Activated CD4-positive, alpha-beta memory T cell treated with anti-CD3 and anti-CD28 coated beads for 36 hours (primary cell): ENCODE measurements at regions not wholly inside any gene's neighbourhood (a gene's known extent, or its start where the extent isn't known, plus 50 kb on each side); places are given as distances from the start of the nearest gene placed in this dataset.

ENCODE experiments used
- CTCF ChIA-PET: fragments of 350-600 bp; sonication (Branson Sonifier 250); formaldehyde crosslinking; loops from one replicate; lab custom pipeline; 2021; ENCODE audit warnings: antibody characterized with exemption, inconsistent platforms; lab: Charles Lee
- POLR2A ChIA-PET: fragments of 350-600 bp; sonication (Branson Sonifier 250); formaldehyde crosslinking; loops from one replicate; lab custom pipeline; 2021; ENCODE audit warnings: antibody characterized with exemption; lab: Charles Lee
- DNase-seq: peaks from one replicate; pipeline ENCODE4 v3.0.0-alpha.2; 2020
- H3K27ac Mint-ChIP-seq: one replicate; pipeline ENCODE4 v1.8.0; 2021; ENCODE audit warnings: mixed read lengths
- H3K27me3 Mint-ChIP-seq: one replicate; pipeline ENCODE4 v1.8.0; 2021; ENCODE audit warnings: mixed read lengths
- H3K36me3 Mint-ChIP-seq: one replicate; pipeline ENCODE4 v1.8.0; 2021; ENCODE audit warnings: mixed read lengths
- H3K4me1 Mint-ChIP-seq: one replicate; pipeline ENCODE4 v1.8.0; 2021; ENCODE audit warnings: low read depth, mixed read lengths
- H3K4me3 Mint-ChIP-seq: one replicate; pipeline ENCODE4 v1.8.0; 2021; ENCODE audit warnings: mild to moderate bottlenecking, mixed read lengths
- H3K9me3 Mint-ChIP-seq: one replicate; pipeline ENCODE4 v1.8.0; 2021; ENCODE audit warnings: mixed read lengths
- intact Hi-C: fragments of 100-400 bp; cut with micrococcal nuclease; formaldehyde crosslinking; loops from one replicate; pipeline ENCODE4 v1.15.1; 2023

DNA sequence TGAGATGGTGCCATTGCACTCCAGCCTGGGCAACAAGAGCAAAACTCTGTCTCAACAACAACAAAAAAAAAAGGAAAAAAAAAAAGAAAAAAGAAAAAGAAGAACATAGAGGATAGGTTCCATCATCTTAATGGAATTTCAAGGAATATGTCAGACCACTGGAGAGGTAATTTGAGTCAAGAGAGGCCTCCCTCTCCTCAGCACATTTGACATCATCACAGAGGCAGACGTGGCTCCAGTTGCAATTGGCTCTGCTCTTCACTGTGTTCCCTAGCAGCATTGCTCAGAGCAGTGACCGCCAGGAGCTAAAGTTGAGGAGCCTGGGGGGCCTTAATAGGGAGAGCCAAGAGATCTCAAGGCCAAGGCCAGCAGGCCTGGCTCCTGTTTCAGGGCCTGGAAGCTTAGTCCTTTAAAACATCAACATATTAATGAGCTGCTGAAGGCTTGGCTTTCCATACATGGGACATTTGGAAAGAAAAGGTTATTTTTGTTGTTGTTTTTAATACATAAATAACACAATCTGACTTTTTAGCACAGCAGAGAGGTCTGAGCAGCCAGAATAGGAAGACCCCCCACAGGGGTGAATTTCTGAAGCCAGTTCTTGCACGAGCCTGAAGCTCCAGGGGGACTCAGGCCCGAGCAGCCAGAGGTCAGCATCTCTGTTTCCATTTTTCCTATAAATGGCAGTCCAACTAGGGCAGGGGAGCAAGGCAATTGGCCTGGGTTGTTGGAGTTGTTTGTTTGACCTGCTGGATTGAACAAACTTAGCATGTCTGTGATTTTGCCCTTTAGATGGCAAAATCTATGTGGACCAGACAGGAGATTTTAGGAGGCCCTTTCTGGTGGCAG is 118.3 kb upstream of the FGGY start:
- no peak overlapping the region for H3K27ac Mint-ChIP-seq
- ChIA-PET POLR2A (no interaction called here), CTCF (no interaction called here)
- intact Hi-C loops = no loop called here
- H3K9me3 Mint-ChIP-seq = no peaks in the 10 kb centered on the region
- H3K36me3 Mint-ChIP-seq = no peaks in the 10 kb centered on the region
- no peak for DNase-seq
- H3K4me1 Mint-ChIP-seq = no peaks in the 10 kb centered on the region
- no peak overlapping the region for H3K4me3 Mint-ChIP-seq
- H3K27me3 Mint-ChIP-seq = no peaks in the 10 kb centered on the region

DNA sequence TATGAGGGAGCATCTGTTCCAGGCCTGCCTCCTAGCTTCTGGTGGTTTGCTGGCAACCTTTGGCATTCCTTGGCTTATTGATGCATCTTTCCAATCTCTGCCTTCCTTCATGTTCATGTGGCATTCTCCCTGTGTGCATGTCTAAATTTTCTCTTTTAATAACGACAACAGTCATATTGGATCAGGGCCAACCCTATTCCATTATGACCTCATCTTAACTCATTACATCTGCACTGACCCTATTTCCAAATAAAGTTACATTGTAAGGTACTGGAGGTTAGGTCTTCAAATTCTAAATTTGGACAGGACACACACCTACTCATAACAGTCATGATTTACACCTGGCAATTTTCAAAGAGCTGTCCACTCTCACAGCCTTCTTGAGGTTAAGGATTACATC is 117.2 kb upstream of the FGGY start:
- Mint-ChIP-seq H3K27ac (no peak overlapping the region), H3K4me3 (no peak overlapping the region), H3K36me3 (no peaks in the 10 kb centered on the region), H3K4me1 (no peaks in the 10 kb centered on the region), H3K9me3 (no peaks in the 10 kb centered on the region), H3K27me3 (no peaks in the 10 kb centered on the region)
- POLR2A ChIA-PET = no interaction called here
- CTCF ChIA-PET = no interaction called here
- intact Hi-C loops = no loop called here
- DNase-seq = no peak

DNA sequence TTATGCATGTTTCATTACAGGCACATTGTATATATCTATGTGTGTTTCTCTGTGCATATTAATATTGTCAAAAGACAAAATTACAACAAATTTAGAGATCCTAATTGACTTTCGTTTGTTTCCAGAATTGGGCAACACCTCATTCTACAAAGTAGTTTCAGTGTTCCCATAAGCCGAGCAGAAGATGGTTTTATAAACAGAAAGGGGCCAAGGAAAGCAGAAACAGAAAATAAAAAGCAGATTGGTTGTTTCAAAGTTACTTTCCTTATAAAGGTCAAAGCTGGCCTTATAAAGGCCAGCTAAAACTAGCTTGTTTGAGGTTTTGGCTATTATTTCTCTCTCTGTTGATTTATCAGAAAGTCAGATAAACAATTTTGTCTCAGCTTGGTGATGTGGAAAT is 116.2 kb upstream of the FGGY start:
- no peaks in the 10 kb centered on the region for H3K4me1 Mint-ChIP-seq
- intact Hi-C loops = no loop called here

DNA sequence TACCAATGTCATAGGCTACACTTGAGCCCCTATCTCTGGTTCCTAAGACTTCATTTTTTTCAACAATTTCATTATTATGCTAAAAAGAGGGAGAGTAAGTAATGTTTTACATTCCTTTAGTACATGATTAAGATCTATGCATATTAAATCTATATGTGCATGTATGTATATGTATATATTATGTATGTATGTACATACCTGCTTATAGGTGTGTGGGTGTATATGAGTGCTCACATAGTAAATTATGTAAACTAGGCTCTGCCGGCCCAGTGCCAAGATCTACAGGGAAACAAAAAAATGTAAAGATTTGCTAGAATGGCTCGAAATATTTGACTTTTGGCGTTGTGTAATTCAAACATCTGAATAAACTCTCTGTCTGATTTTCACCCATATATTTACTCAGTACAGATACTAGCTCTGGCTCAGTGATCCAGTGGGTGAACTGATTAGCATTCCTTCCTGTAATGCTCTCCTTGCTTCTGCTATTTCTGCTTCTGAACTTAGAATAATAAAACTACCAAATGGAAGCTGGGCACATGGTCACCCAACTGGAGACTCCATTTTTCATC is 113.1 kb upstream of the FGGY start:
- intact Hi-C loops = no loop called here
- H3K9me3 Mint-ChIP-seq = no peaks in the 10 kb centered on the region

More for the DNA sequence above, 116.2 kb upstream of the FGGY start:
- Mint-ChIP-seq H3K36me3 (no peaks in the 10 kb centered on the region), H3K27me3 (no peaks in the 10 kb centered on the region), H3K9me3 (no peaks in the 10 kb centered on the region), H3K4me3 (no peak overlapping the region), H3K27ac (no peak overlapping the region)
- CTCF ChIA-PET = no interaction called here
- POLR2A ChIA-PET = no interaction called here
- DNase-seq = no peak

DNA sequence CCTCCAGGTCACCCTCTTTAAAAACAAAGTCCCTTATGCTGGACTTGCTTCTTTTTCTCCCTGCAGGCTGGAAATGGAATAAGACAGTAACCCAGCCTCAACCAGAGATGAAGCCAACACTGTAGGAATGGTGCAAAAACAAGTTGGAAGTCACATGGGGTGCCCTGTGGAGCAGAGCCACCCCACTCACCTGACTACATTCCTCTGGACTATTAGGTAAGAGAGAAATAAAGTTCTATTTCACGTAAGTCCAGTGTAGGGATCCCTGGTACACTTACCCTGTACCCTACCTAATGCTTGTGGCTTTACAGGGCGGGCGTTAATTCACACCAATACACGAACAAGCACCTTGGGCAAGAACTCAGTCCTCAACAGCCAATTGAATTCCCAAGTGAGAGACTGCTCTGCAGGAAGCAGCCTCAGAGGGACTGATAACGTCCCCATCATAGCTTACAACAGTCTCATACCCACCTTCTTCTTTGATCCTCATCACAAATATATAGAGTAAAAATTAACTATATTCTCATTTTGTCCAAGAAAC is 112.5 kb upstream of the FGGY start:
- no peaks in the 10 kb centered on the region for H3K9me3 Mint-ChIP-seq
- intact Hi-C loops = no loop called here
- no peak for DNase-seq
- no peak overlapping the region for H3K4me3 Mint-ChIP-seq
- no peaks in the 10 kb centered on the region for H3K36me3 Mint-ChIP-seq
- H3K4me1 Mint-ChIP-seq = no peaks in the 10 kb centered on the region
- H3K27me3 Mint-ChIP-seq = no peaks in the 10 kb centered on the region
- ChIA-PET CTCF (no interaction called here), POLR2A (no interaction called here)
- H3K27ac Mint-ChIP-seq = no peak overlapping the region

More for the DNA sequence above, 113.1 kb upstream of the FGGY start:
- Mint-ChIP-seq H3K4me3 (no peak overlapping the region), H3K36me3 (no peaks in the 10 kb centered on the region), H3K27me3 (no peaks in the 10 kb centered on the region), H3K27ac (no peak overlapping the region), H3K4me1 (no peaks in the 10 kb centered on the region)
- ChIA-PET CTCF (no interaction called here), POLR2A (no interaction called here)
- no peak for DNase-seq

DNA sequence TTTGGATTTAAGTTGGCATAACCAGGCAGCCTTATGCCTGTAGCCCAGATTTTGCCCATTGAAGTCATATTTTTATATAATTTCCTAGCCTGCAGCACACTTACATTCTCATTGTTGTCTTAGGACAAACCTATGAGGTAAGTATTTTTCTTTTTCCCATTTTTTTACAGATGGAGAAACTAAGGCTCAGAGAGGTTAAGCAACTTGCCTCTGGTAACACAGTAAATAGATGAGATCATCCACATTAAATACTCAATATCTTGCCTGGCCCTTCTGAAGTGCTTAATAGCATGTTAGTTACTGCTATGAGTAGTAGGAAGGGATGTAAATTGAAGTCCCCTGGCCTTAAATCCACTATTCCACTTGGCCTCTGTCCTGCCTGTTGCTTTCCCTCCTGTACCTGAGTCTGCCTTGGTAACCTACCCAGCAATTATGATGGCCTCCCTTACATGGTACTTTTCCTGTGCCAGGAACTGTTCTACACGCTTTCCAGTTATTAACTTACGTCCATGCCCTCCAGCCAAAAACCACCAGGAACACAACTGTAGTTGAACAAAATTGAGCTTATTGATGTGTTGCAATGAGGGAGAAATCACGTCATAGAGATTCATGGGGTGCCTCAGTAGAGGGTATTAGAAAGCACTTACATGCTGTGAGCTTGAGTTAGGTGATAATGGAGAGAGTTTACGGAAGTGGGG is 111.6 kb upstream of the FGGY start:
- Mint-ChIP-seq H3K9me3 (no peaks in the 10 kb centered on the region), H3K4me1 (no peaks in the 10 kb centered on the region), H3K27ac (no peak overlapping the region), H3K4me3 (no peak overlapping the region), H3K27me3 (no peaks in the 10 kb centered on the region), H3K36me3 (no peaks in the 10 kb centered on the region)
- ChIA-PET CTCF (no interaction called here), POLR2A (no interaction called here)
- intact Hi-C loops = no loop called here
- DNase-seq = no peak

DNA sequence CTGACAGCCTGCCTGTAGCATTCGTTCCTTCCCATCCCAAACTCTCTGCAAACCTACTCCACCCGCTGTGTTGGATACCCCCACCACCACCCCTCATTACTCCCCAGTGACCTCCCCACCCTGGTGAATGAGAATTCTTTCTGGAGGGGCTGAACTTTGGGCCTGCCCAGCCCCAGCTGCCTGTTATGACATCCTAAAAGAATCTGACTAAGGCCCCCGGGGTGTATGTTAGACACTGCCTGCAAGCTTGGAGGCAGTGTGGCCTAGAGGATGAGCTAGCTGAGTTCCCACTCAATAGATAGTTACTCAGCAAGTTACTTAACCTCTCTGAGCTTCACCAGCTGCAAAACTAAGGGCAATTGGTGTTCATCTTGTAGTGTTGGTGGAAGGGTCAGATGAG is 110.2 kb upstream of the FGGY start:
- intact Hi-C loops = no loop called here
- no peaks in the 10 kb centered on the region for H3K36me3 Mint-ChIP-seq
- no peak for DNase-seq
- no peaks in the 10 kb centered on the region for H3K4me1 Mint-ChIP-seq
- POLR2A ChIA-PET = interaction anchor here (1.1 kb wide), 1 partner anchor 13 kb away, joined by 3 read pairs; no protein-coding TSS in a partner anchor
- H3K4me3 Mint-ChIP-seq = no peak overlapping the region
- no peaks in the 10 kb centered on the region for H3K9me3 Mint-ChIP-seq
- H3K27me3 Mint-ChIP-seq = peaks cover 1% of the 10 kb centered on the region
- H3K27ac Mint-ChIP-seq = no peak overlapping the region
- CTCF ChIA-PET = no interaction called here

DNA sequence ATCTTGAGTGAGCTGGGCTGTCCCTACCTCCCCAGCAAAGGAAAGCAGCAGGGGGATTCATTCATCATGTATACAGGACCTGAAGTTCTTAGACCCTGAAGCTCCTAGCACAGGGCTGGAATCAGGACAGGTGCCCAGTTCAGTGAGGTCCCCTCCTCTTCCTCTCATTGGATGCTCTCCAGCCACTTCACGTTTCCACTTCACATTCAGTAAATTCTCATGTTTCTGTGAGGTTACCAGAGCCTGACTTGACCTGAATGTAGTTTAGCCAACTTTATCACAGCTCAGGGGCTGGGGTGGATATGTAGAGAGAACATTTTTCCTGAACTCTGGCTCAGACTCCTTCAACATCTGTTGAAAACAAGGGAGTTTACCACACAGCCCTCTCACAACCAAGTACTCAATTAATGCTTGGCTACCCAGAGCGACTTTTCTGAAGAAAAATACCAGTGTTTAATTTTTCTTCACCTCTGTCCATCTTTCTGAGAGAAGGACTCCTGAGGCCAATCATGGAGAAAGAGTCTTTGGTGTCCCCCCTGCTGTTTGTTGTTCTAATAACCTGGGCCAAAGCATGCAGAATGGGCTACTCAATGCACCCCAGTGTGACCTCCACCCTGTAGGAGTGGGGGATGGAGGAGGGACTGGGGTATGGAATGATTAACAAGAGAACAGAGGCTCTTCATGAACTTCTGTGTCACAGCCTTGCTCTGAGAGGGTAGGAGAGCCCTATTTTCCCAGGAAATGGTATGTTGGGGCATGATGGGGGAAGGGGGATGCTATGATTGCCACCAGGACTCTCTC is 108.3 kb upstream of the FGGY start:
- Mint-ChIP-seq H3K27me3 (peaks cover 1% of the 10 kb centered on the region), H3K4me3 (no peak overlapping the region), H3K27ac (no peak overlapping the region), H3K9me3 (no peaks in the 10 kb centered on the region), H3K36me3 (no peaks in the 10 kb centered on the region), H3K4me1 (no peaks in the 10 kb centered on the region)
- POLR2A ChIA-PET = no interaction called here
- DNase-seq = no peak
- intact Hi-C loops = no loop called here
- CTCF ChIA-PET = no interaction called here

DNA sequence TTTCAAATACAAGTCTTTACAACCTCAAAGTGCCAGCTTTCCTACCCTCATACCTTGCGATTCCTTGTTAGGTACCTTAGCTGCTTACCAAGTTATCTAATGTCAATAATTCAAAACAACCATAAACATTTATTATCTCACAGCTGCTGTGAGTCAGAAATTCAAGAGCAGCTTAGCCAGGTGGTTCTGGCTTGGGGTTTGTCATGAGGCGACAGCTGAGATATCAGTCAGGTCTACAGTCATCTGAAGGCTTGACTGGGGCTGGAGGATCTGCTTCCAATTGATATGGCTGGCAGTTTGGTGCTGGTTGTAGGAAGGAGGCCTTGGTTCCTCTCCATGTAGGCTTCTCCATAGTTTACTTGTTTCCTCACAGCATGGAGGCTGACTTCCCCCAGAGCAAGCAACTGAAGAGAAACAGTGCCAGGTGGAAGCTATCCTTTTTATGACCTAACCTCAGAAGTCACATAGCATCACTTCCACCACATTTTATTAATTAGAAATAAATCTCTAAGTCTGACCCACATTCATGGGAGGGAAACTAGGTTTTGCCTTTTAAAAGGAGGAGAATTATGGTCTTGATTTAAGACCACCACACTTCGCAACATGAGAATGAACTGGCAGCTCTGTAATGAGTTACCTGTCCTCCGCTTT is 103.3 kb upstream of the FGGY start:
- Mint-ChIP-seq H3K27me3 (peaks cover 4% of the 10 kb centered on the region), H3K27ac (no peak overlapping the region), H3K9me3 (no peaks in the 10 kb centered on the region), H3K36me3 (no peaks in the 10 kb centered on the region), H3K4me3 (no peak overlapping the region), H3K4me1 (no peaks in the 10 kb centered on the region)
- intact Hi-C loops = no loop called here
- ChIA-PET POLR2A (no interaction called here), CTCF (no interaction called here)
- DNase-seq = no peak

DNA sequence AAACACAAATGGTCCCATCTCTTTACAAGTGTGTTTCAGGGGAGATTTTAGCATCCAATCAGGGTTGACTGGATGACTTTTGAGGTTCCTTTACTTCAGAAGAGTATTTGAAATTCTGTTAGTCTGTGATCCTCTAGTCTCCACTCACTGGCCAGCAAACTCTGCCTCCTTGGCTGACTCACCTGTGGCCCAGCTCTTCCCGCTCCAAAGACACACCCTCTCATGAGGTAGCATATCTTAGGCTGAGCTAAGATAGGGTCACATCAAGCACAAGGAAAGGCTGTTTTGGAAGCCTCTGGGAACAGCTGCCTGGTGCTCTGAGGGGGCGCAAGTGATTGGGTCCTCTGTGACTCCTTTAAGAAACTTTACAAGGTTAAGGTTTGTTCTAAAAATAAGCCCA is 102.3 kb upstream of the FGGY start:
- Mint-ChIP-seq H3K9me3 (no peaks in the 10 kb centered on the region), H3K4me1 (no peaks in the 10 kb centered on the region), H3K27ac (no peak overlapping the region), H3K27me3 (peaks cover 4% of the 10 kb centered on the region), H3K36me3 (no peaks in the 10 kb centered on the region), H3K4me3 (no peak overlapping the region)
- POLR2A ChIA-PET = no interaction called here
- intact Hi-C loops = no loop called here
- no peak for DNase-seq
- CTCF ChIA-PET = no interaction called here

DNA sequence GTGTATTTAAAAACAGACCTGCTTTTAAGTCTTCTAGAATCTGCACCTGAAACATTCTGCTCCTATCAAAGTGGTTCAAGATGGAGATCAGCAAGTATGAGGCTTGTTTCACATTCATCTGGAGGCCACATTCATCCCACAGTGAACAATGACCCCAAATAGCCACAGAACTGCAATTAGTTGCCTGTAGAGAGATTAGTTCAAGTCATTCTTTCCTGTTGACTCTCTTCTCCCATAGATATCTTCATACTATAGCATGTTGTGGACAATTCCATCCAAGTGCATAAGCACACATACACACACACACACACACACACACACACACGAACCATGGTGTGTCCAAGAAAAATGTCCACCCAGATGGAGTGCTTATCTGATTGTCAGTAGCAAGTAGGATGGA is 101.7 kb upstream of the FGGY start:
- no peak overlapping the region for H3K27ac Mint-ChIP-seq
- H3K36me3 Mint-ChIP-seq = no peaks in the 10 kb centered on the region
- ChIA-PET CTCF (no interaction called here), POLR2A (no interaction called here)
- peaks cover 5% of the 10 kb centered on the region for H3K27me3 Mint-ChIP-seq
- intact Hi-C loops = no loop called here
- no peaks in the 10 kb centered on the region for H3K9me3 Mint-ChIP-seq
- no peak overlapping the region for H3K4me3 Mint-ChIP-seq
- H3K4me1 Mint-ChIP-seq = no peaks in the 10 kb centered on the region
- no peak for DNase-seq
